DND-41 (cell line): ENCODE measurements at regions not wholly inside any gene's neighbourhood (a gene's known extent, or its start where the extent isn't known, plus 50 kb on each side); places are given as distances from the start of the nearest gene placed in this dataset.

Source experiments
- ATAC-seq: fragments of 200-7000 bp; cut with Tn5 transposase; 3 replicates; pipeline ENCODE4 v1.9.1; 2021; ENCODE audit warnings: low read depth; ENCODE audit not compliant: insufficient read depth
- DNase-seq: peaks from one replicate; pipeline ENCODE4 v3.0.0-alpha.2; 2020
- H2AFZ ChIP-seq: 2 replicates; pipeline ENCODE4 v1.6.0; 2012; ENCODE audit warnings: low read depth, low read length
- H3K27ac ChIP-seq: 2 replicates; pipeline ENCODE4 v1.5.1; 2012; ENCODE audit warnings: low read length, inconsistent platforms
- H3K27me3 ChIP-seq: fragments of 200-600 bp; sonication (generic); 2 replicates; pipeline ENCODE4 v1.6.0; 2012; ENCODE audit warnings: low read length, mild to moderate bottlenecking, inconsistent platforms; ENCODE audit not compliant: insufficient read depth, poor library complexity
- H3K36me3 ChIP-seq: 2 replicates; pipeline ENCODE4 v1.5.1; 2012; ENCODE audit warnings: low read length, inconsistent platforms; ENCODE audit not compliant: insufficient read depth
- H3K4me1 ChIP-seq: 2 replicates; pipeline ENCODE4 v1.5.1; 2012; ENCODE audit warnings: mild to moderate bottlenecking, low read length; ENCODE audit not compliant: insufficient read depth
- H3K4me2 ChIP-seq: 2 replicates; pipeline ENCODE4 v1.6.0; 2012; ENCODE audit warnings: mild to moderate bottlenecking, moderate library complexity, low read length, inconsistent platforms; ENCODE audit not compliant: insufficient read depth
- H3K4me3 ChIP-seq, 2 experiments: fragments of 200-600 bp in 1 of 2; shearing (Covaris generic) in 1 of 2; 2 replicates each; pipeline ENCODE4 v1.5.1; 2012 to 2016; ENCODE audit warnings: inconsistent platforms in 2 of 2, low read length in 2 of 2, mild to moderate bottlenecking in 2 of 2, low read depth in 1 of 2, moderate library complexity in 1 of 2
- H3K79me2 ChIP-seq: 2 replicates; pipeline ENCODE4 v1.6.0; 2012; ENCODE audit warnings: low read length, inconsistent platforms; ENCODE audit not compliant: insufficient read depth
- H3K9ac ChIP-seq: 2 replicates; pipeline ENCODE4 v1.6.0; 2012; ENCODE audit warnings: low read depth, mild to moderate bottlenecking, inconsistent platforms, low read length, moderate library complexity
- H3K9me3 ChIP-seq: 2 replicates; pipeline ENCODE4 v1.5.1; 2012; ENCODE audit warnings: low read length, moderate library complexity, mild to moderate bottlenecking, inconsistent platforms; ENCODE audit not compliant: insufficient read depth, severe bottlenecking
- H4K20me1 ChIP-seq: 2 replicates; pipeline ENCODE4 v1.6.0; 2012; ENCODE audit warnings: low read length; ENCODE audit not compliant: insufficient read depth
- EZH2 ChIP-seq: IDR thresholded peaks from 3 replicates; pipeline ENCODE4 v1.6.1; 2012; ENCODE audit warnings: borderline replicate concordance, low read depth, mild to moderate bottlenecking, moderate library complexity, low read length, inconsistent platforms; ENCODE audit not compliant: severe bottlenecking
- TF ChIP-seq, protein P1 (sequence below): IDR thresholded peaks from 2 replicates; pipeline ENCODE4 v1.5.1; 2012; ENCODE audit warnings: borderline replicate concordance, low read length, moderate library complexity, mild to moderate bottlenecking; ENCODE audit not compliant: poor library complexity, severe bottlenecking; ENCODE audit errors: extremely low read depth

DNA sequence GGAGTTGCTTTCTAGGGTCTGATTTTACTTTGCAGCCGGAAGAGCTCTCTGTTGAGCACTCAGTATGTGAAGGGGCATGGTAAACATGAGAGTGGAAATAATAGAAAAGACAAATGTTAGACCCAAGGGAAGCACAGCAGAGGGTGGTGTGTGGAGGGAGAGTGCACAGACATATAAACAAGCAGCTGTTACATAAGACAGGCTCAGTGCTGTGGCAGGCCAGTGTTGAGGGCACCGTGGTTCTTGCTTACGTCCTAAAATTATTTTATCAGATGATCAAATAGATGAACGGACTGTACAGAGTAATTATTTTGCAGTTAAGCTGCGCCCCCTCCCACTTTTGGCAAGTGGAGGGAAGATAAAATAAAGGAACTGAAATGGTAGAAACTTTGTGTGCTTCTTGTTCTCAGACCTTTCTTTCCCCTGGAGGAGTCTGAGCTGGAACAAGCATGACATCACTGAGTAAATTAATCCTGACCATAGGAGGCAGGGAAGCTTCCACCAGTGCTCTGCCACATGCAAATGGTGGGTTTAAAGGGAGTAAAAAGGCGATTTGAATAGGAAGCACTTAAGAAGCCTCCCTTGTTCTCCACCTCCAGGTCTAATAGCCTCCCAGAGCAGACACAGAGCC is 205.6 kb downstream of the IL20RB start:
- DNase-seq, result no peak
- TF ChIP-seq EZH2, result no peak
- TF ChIP-seq, protein P1, sequence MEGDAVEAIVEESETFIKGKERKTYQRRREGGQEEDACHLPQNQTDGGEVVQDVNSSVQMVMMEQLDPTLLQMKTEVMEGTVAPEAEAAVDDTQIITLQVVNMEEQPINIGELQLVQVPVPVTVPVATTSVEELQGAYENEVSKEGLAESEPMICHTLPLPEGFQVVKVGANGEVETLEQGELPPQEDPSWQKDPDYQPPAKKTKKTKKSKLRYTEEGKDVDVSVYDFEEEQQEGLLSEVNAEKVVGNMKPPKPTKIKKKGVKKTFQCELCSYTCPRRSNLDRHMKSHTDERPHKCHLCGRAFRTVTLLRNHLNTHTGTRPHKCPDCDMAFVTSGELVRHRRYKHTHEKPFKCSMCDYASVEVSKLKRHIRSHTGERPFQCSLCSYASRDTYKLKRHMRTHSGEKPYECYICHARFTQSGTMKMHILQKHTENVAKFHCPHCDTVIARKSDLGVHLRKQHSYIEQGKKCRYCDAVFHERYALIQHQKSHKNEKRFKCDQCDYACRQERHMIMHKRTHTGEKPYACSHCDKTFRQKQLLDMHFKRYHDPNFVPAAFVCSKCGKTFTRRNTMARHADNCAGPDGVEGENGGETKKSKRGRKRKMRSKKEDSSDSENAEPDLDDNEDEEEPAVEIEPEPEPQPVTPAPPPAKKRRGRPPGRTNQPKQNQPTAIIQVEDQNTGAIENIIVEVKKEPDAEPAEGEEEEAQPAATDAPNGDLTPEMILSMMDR, result no peak
- Histone ChIP-seq H3K4me1 (no peaks in the 10 kb centered on the region), H3K27me3 (peaks cover 20% of the 10 kb centered on the region), H3K4me3 (no peak overlapping the region), H3K27ac (no peak overlapping the region), H3K9me3 (no peaks in the 10 kb centered on the region), H4K20me1 (no peaks in the 10 kb centered on the region), H2AFZ (no peak overlapping the region), H3K79me2 (no peaks in the 10 kb centered on the region), H3K4me2 (no peak overlapping the region), H3K9ac (no peak overlapping the region), H3K36me3 (no peaks in the 10 kb centered on the region)
- no peak for ATAC-seq

DNA sequence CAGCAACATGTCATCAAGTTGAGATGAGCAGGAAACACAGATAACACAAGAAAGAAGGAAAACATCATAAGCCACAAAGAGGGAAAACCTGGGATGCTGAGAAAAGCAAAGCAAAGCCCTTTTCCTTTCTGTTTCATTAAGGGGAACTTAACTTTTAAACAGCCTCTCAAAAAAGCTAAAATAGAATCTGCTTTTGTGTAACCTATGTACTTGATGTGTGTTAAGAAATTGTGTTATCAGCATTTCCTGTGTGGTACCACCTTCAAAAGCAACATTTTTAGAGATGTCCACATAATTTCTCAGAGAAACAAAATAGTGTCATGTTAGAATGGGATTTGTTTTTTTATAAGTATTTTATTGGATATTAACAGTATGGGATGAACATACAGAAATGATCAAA is 206.2 kb downstream of the IL20RB start:
- TF ChIP-seq EZH2, result no peak
- TF ChIP-seq, protein P1, result no peak
- Histone ChIP-seq H3K4me3 (no peak overlapping the region), H2AFZ (no peak overlapping the region), H3K4me1 (no peaks in the 10 kb centered on the region), H3K9me3 (no peaks in the 10 kb centered on the region), H3K27me3 (peaks cover 20% of the 10 kb centered on the region), H3K36me3 (no peaks in the 10 kb centered on the region), H3K27ac (no peak overlapping the region), H3K4me2 (no peak overlapping the region), H3K79me2 (no peaks in the 10 kb centered on the region), H3K9ac (no peak overlapping the region), H4K20me1 (no peaks in the 10 kb centered on the region)
- ATAC-seq (no peak), DNase-seq (no peak)

DNA sequence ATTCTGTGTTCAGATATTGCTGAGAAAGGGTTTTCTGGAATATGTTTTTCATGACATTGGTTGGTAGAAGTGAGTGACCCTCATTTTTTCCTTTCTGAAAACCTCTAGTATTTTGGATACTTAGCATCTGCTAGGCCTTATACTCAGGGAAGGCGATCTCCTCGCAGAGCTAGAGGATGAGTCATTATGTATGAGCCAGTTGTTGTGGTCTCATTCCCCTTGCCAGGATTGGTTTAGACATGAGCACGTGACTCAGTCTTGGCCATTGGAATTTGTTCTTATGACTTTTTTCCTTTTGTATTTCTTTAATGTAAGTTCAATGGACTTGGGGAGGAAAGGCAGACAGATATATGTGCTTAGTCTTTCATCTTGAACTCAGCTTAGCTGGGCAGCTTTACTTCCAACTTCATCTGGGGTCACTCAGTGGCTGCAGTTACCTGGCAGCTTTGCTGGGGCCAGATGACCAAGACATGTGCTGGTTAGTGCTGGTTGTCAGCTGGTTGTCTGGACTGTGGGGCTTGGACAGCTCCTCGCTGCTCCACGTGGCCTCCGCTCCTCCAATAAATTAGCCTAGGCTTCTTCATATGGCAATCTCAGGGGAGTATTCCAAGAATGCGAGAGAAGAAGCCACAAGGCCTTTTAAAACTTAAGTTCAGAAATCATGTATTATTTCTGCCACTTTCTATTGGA is 207.5 kb downstream of the IL20RB start:
- Histone ChIP-seq H4K20me1 (no peaks in the 10 kb centered on the region), H3K27me3 (peaks cover 20% of the 10 kb centered on the region), H3K79me2 (no peaks in the 10 kb centered on the region), H3K27ac (no peak overlapping the region), H3K36me3 (no peaks in the 10 kb centered on the region), H3K4me2 (no peak overlapping the region), H3K4me3 (no peak overlapping the region), H3K4me1 (no peaks in the 10 kb centered on the region), H2AFZ (no peak overlapping the region), H3K9ac (no peak overlapping the region), H3K9me3 (no peaks in the 10 kb centered on the region)
- ATAC-seq, result no peak
- no peak for DNase-seq
- no peak for TF ChIP-seq EZH2
- TF ChIP-seq, protein P1, result no peak
